Upper lobe of left lung (tissue), 6 donors: ENCODE measurements at regions not wholly inside any gene's neighbourhood (a gene's known extent, or its start where the extent isn't known, plus 50 kb on each side); places are given as distances from the start of the nearest gene placed in this dataset.

Experiments
- ATAC-seq, 2 donors: fragments of 200-7000 bp; cut with Tn5 transposase; one replicate each; pipeline ENCODE4 v1.9.1; 2022; ENCODE audit warnings: mild to moderate bottlenecking in 2 of 2, moderate library complexity in 2 of 2; ENCODE audit not compliant: low FRiP score in 2 of 2
- DNase-seq, 2 donors: peaks; one replicate each; pipeline ENCODE4 v3.0.0-alpha.2; 2019 to 2020
- H3K27ac ChIP-seq, 4 donors: fragments of 200-600 bp; sonication (generic); one replicate each; pipeline ENCODE4 v1.5.1; 2016 to 2019
- H3K27me3 ChIP-seq, 4 donors: fragments of 200-600 bp; sonication (generic); one replicate each; pipeline ENCODE4 v1.5.1; 2017 to 2019
- H3K36me3 ChIP-seq, 4 donors: fragments of 200-600 bp; sonication (generic); one replicate each; pipeline ENCODE4 v1.5.1; 2016 to 2019
- H3K4me1 ChIP-seq, 4 donors: fragments of 200-600 bp; sonication (generic); one replicate each; pipeline ENCODE4 v1.5.1; 2018 to 2019
- H3K4me3 ChIP-seq, 4 donors: fragments of 200-600 bp; sonication (generic); one replicate each; pipeline ENCODE4 v1.5.1; 2017 to 2019; ENCODE audit warnings: mild to moderate bottlenecking in 2 of 4, moderate library complexity in 1 of 4
- H3K9me3 ChIP-seq, 4 donors: fragments of 200-600 bp; sonication (generic); one replicate each; pipeline ENCODE4 v1.5.1; 2018 to 2019
- CTCF ChIP-seq, 6 experiments: fragments of 450-650 bp in 4 of 6; fragments of 200-600 bp in 2 of 6; sonication (generic) in 2 of 6; IDR thresholded peaks; one replicate each; pipeline ENCODE4 v1.5.1; 2016 to 2019; ENCODE audit warnings: antibody characterized with exemption in 6 of 6
- EP300 ChIP-seq, 4 donors: sonication (generic); formaldehyde crosslinking; IDR thresholded peaks; one replicate each; pipeline ENCODE4 v1.5.1; 2017; ENCODE audit warnings: antibody characterized with exemption in 4 of 4, control low read depth in 2 of 4
- POLR2A ChIP-seq, 4 donors: fragments of 450-650 bp; IDR thresholded peaks; one replicate each; pipeline ENCODE4 v1.5.1; 2016 to 2017; ENCODE audit warnings: antibody characterized with exemption in 4 of 4, mild to moderate bottlenecking in 2 of 4
- POLR2AphosphoS5 ChIP-seq, 2 donors: sonication (generic); formaldehyde crosslinking; IDR thresholded peaks; one replicate each; pipeline ENCODE4 v1.5.1; 2017; ENCODE audit warnings: antibody characterized with exemption in 2 of 2
- WGBS, 2 donors: methylation state at CpG; one replicate each; pipeline ENCODE4 v1.1.5; 2017 to 2018; 5-methylcytosine and 5-hydroxymethylcytosine counted together
- donor health status: DM: no; HTN: no; CAD: no; lungs with moderate emphysema.
- donor health status: DM: no; HTN: yes; CAD: no; lungs with severe emphysema.

- ATAC-seq, result peak; percentile 73 to 85
- H3K27ac ChIP-seq, result peak overlapping the region; percentile 75 to 82 (median 80)
These were observed 131.8 kb downstream of the IRS2 start for GRCh38 chr13:109654341-109655205.

DNA sequence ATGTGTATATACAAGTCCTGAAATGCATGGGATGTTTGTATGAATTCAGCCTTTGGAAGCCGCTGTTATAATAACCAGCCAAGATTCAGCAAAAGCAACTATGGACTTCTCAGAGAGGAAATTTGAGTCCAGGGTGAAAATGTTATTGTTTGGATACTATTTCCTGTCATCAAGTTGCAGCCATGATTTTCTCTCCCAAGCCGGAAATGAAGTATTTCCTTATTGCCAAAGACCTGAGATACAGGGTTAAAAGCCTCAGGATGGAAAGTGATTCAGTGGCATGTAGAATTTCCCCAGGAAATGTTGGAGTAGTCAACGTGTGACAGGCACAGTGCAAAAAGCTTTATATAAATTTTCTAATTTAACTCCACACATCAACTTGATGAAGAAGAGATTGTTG lies 133.9 kb downstream of the IRS2 start:
- Histone ChIP-seq H3K36me3 (no peaks in the 10 kb centered on the region), H3K4me3 (no peak overlapping the region), H3K9me3 (no peaks in the 10 kb centered on the region), H3K27ac (peak overlapping the region; percentile 45 to 79 (median 76)), H3K4me1 (peaks cover 10 to 19% (median 16%) of the 10 kb centered on the region in 4 donors), H3K27me3 (no peaks in the 10 kb centered on the region)
- ATAC-seq (no peak), DNase-seq (no peak)
- WGBS, 2 donors, result 40 to 42% methylated on average over 3 of the region's 3 CpGs
- TF ChIP-seq POLR2AphosphoS5 (IDR thresholded peaks at IDR 0.05) (no peak), CTCF (IDR thresholded peaks at IDR 0.05) (no peak), EP300 (IDR thresholded peaks at IDR 0.05) (no peak), POLR2A (IDR thresholded peaks at IDR 0.05) (no peak)

More at GRCh38 chr13:109654341-109655205, 131.8 kb downstream of the IRS2 start:
- Histone ChIP-seq H3K4me1 (peaks cover 10 to 19% (median 16%) of the 10 kb centered on the region in 4 donors), H3K27me3 (no peaks in the 10 kb centered on the region), H3K36me3 (no peaks in the 10 kb centered on the region), H3K9me3 (no peaks in the 10 kb centered on the region), H3K4me3 (no peak overlapping the region)
- TF ChIP-seq POLR2AphosphoS5 (IDR thresholded peaks at IDR 0.05) (peak; percentile 39 to 73), CTCF (IDR thresholded peaks at IDR 0.05) (no peak), EP300 (IDR thresholded peaks at IDR 0.05) (peak in 3 of 4 donors; percentile 25 to 98 (median 92))
- DNase-seq, result no peak
- 66 to 67% methylated on average over 16 to 17 of the region's 17 CpGs for WGBS, 2 donors

GRCh38 chr13:109651854-109652253 lies 134.5 kb downstream of the IRS2 start:
- TF ChIP-seq POLR2A (IDR thresholded peaks at IDR 0.05), result peak in 1 of 4 donors; percentile 22
- TF ChIP-seq POLR2AphosphoS5 (IDR thresholded peaks at IDR 0.05), result peak in 1 of 2 donors; percentile 37
- TF ChIP-seq CTCF (IDR thresholded peaks at IDR 0.05), result no peak
- TF ChIP-seq EP300 (IDR thresholded peaks at IDR 0.05), result no peak
- WGBS, 2 donors, result 28 to 40% methylated on average over 6 of the region's 6 CpGs
- peak in 1 of 2 donors; percentile 28 for ATAC-seq

DNA sequence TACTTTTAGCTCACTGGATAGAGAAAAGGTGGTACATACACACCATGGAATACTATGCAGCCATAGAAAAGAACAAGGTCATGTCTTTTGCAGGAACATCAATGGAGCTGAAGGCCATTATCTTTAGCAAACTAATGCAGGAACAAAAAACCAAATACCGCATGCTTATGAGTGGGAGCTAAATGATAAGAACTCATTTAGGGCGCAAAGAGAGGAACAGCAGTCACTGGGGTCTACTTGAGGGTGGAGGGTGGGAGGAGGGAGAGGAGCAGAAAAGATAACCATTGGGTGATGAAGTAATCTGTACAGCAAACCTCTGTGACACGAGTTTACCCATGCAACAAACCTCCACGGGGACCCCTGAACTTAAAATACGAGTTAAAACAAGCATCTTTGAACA lies 135.1 kb downstream of the IRS2 start:
- TF ChIP-seq POLR2AphosphoS5 (IDR thresholded peaks at IDR 0.05), result no peak
- no peak for TF ChIP-seq CTCF (IDR thresholded peaks at IDR 0.05)
- no peak for TF ChIP-seq EP300 (IDR thresholded peaks at IDR 0.05)
- TF ChIP-seq POLR2A (IDR thresholded peaks at IDR 0.05), result no peak
- ATAC-seq (no peak), DNase-seq (no peak)
- Histone ChIP-seq H3K27ac (peak overlapping the region; percentile 45 to 79 (median 76)), H3K27me3 (no peaks in the 10 kb centered on the region), H3K36me3 (no peaks in the 10 kb centered on the region), H3K4me1 (peaks cover 10 to 17% (median 13%) of the 10 kb centered on the region in 4 donors), H3K9me3 (no peaks in the 10 kb centered on the region), H3K4me3 (no peak overlapping the region)
- WGBS, 2 donors, result 72 to 87% methylated on average over 5 of the region's 5 CpGs

More at GRCh38 chr13:109651854-109652253, 134.5 kb downstream of the IRS2 start:
- peak in 1 of 2 donors; percentile 66 for DNase-seq
- peaks cover 10 to 19% (median 16%) of the 10 kb centered on the region in 4 donors for H3K4me1 ChIP-seq
- peak overlapping the region; percentile 45 to 79 (median 76) for H3K27ac ChIP-seq
- H3K9me3 ChIP-seq, result no peaks in the 10 kb centered on the region
- no peaks in the 10 kb centered on the region for H3K36me3 ChIP-seq
- H3K27me3 ChIP-seq, result no peaks in the 10 kb centered on the region
- H3K4me3 ChIP-seq, result no peak overlapping the region
